C4-2B (cell line): ENCODE measurements at regions not wholly inside any gene's neighbourhood (a gene's known extent, or its start where the extent isn't known, plus 50 kb on each side); places are given as distances from the start of the nearest gene placed in this dataset.

Source experiments
- ZFX ChIP-seq: fragments of 450-650 bp; IDR thresholded peaks from 2 replicates; pipeline ENCODE4 v1.6.1; 2017
- TF ChIP-seq, protein P1 (sequence below): fragments of 450-650 bp; conservative IDR thresholded peaks from 2 replicates; pipeline ENCODE4 v1.5.1; 2017; ENCODE audit warnings: mild to moderate bottlenecking

DNA sequence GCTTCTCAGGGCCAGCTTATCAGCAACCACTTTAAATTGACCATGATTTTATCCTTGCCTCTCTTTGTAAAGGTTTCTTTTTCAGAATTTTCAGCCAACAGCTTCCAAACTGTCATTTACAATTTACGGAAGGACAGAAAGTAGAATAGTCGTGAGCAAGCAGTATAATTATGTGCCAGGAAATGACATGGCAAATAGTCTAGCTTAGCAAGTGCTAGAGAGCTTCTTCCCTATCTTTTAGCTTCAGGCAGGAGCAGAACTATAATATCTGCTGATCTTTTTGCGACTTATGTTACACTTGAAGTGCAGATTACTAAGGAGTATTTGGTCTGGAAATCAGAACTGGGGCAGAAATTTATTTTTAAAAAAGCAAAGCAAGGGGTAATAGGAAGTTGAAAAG, 123.0 kb upstream of the AP1S2 start:
- TF ChIP-seq, protein P1, sequence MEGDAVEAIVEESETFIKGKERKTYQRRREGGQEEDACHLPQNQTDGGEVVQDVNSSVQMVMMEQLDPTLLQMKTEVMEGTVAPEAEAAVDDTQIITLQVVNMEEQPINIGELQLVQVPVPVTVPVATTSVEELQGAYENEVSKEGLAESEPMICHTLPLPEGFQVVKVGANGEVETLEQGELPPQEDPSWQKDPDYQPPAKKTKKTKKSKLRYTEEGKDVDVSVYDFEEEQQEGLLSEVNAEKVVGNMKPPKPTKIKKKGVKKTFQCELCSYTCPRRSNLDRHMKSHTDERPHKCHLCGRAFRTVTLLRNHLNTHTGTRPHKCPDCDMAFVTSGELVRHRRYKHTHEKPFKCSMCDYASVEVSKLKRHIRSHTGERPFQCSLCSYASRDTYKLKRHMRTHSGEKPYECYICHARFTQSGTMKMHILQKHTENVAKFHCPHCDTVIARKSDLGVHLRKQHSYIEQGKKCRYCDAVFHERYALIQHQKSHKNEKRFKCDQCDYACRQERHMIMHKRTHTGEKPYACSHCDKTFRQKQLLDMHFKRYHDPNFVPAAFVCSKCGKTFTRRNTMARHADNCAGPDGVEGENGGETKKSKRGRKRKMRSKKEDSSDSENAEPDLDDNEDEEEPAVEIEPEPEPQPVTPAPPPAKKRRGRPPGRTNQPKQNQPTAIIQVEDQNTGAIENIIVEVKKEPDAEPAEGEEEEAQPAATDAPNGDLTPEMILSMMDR, result no peak
- no peak for TF ChIP-seq ZFX
